ENCODE measurements at regions not wholly inside any gene's neighbourhood (a gene's known extent, or its start where the extent isn't known, plus 50 kb on each side); places are given as distances from the start of the nearest gene placed in this dataset.

- CTCF ChIA-PET: no interaction called here
- no peak overlapping the region for H3K27ac Mint-ChIP-seq
- no peaks in the 10 kb centered on the region for H3K36me3 Mint-ChIP-seq
- no peaks in the 10 kb centered on the region for H3K9me3 Mint-ChIP-seq (ENCODE audit: low read depth)
- H3K4me1 Mint-ChIP-seq: peaks cover 5% of the 10 kb centered on the region
- no peak overlapping the region for H3K4me3 Mint-ChIP-seq
- DNase-seq (no peak), ATAC-seq (no peak)
- H3K27me3 Mint-ChIP-seq: peaks cover 37% of the 10 kb centered on the region
Observed at GRCh38 chr6:22145376-22145775, 151.5 kb downstream of the PRL start.

GRCh38 chr6:22145823-22146677, 150.8 kb downstream of the PRL start:
- H3K4me1 Mint-ChIP-seq: peaks cover 5% of the 10 kb centered on the region
- ATAC-seq (no peak), DNase-seq (no peak)
- no peaks in the 10 kb centered on the region for H3K9me3 Mint-ChIP-seq (ENCODE audit: low read depth)
- CTCF ChIA-PET: interaction anchor here (0.7 kb wide), 1 partner anchor 1108 kb away, joined by 4 read pairs; no protein-coding TSS in a partner anchor
- H3K27me3 Mint-ChIP-seq: peaks cover 37% of the 10 kb centered on the region
- H3K36me3 Mint-ChIP-seq: no peaks in the 10 kb centered on the region
- peak overlapping the region; percentile 13 for H3K4me3 Mint-ChIP-seq
- no peak overlapping the region for H3K27ac Mint-ChIP-seq

GRCh38 chr6:22146678-22146930, 150.2 kb downstream of the PRL start:
- Mint-ChIP-seq H3K27me3 (peaks cover 37% of the 10 kb centered on the region), H3K27ac (no peak overlapping the region), H3K9me3 (ENCODE audit: low read depth) (no peaks in the 10 kb centered on the region), H3K36me3 (no peaks in the 10 kb centered on the region), H3K4me3 (peak overlapping the region; percentile 13), H3K4me1 (peaks cover 5% of the 10 kb centered on the region)
- DNase-seq (no peak), ATAC-seq (no peak)
- CTCF ChIA-PET: interaction anchor here (0.7 kb wide), 1 partner anchor 1107 kb away, joined by 4 read pairs; no protein-coding TSS in a partner anchor

GRCh38 chr6:22146931-22147701, 149.7 kb downstream of the PRL start:
- Mint-ChIP-seq H3K4me1 (peaks cover 5% of the 10 kb centered on the region), H3K27ac (no peak overlapping the region), H3K27me3 (peaks cover 37% of the 10 kb centered on the region), H3K36me3 (no peaks in the 10 kb centered on the region), H3K4me3 (peak overlapping the region; percentile 13), H3K9me3 (ENCODE audit: low read depth) (no peaks in the 10 kb centered on the region)
- DNase-seq (no peak), ATAC-seq (no peak)
- CTCF ChIA-PET: interaction anchor here (0.7 kb wide), 1 partner anchor 1107 kb away, joined by 4 read pairs; no protein-coding TSS in a partner anchor

GRCh38 chr6:22147921-22148776, 148.7 kb downstream of the PRL start:
- Mint-ChIP-seq H3K27me3 (peaks cover 37% of the 10 kb centered on the region), H3K4me3 (no peak overlapping the region), H3K9me3 (ENCODE audit: low read depth) (no peaks in the 10 kb centered on the region), H3K36me3 (no peaks in the 10 kb centered on the region), H3K4me1 (peaks cover 5% of the 10 kb centered on the region), H3K27ac (no peak overlapping the region)
- CTCF ChIA-PET: no interaction called here
- ATAC-seq (no peak), DNase-seq (no peak)

- Mint-ChIP-seq H3K4me1 (peaks cover 5% of the 10 kb centered on the region), H3K36me3 (no peaks in the 10 kb centered on the region), H3K27me3 (peaks cover 37% of the 10 kb centered on the region), H3K9me3 (ENCODE audit: low read depth) (no peaks in the 10 kb centered on the region), H3K4me3 (no peak overlapping the region), H3K27ac (no peak overlapping the region)
- ATAC-seq: no peak
- DNase-seq: no peak
- CTCF ChIA-PET: no interaction called here
Observed at GRCh38 chr6:22149096-22149495, 147.7 kb downstream of the PRL start.

GRCh38 chr6:22149501-22150367, 147.1 kb downstream of the PRL start:
- CTCF ChIA-PET: no interaction called here
- peaks cover 5% of the 10 kb centered on the region for H3K4me1 Mint-ChIP-seq
- no peak for ATAC-seq
- no peaks in the 10 kb centered on the region for H3K36me3 Mint-ChIP-seq
- no peak for DNase-seq
- H3K9me3 Mint-ChIP-seq (ENCODE audit: low read depth): no peaks in the 10 kb centered on the region
- peaks cover 33% of the 10 kb centered on the region for H3K27me3 Mint-ChIP-seq
- H3K27ac Mint-ChIP-seq: no peak overlapping the region
- no peak overlapping the region for H3K4me3 Mint-ChIP-seq

- CTCF ChIA-PET: no interaction called here
- Mint-ChIP-seq H3K4me1 (peaks cover 5% of the 10 kb centered on the region), H3K9me3 (ENCODE audit: low read depth) (no peaks in the 10 kb centered on the region), H3K27ac (no peak overlapping the region), H3K27me3 (peaks cover 31% of the 10 kb centered on the region), H3K4me3 (no peak overlapping the region), H3K36me3 (no peaks in the 10 kb centered on the region)
- ATAC-seq (no peak), DNase-seq (no peak)
Observed at GRCh38 chr6:22150368-22151035, 146.3 kb downstream of the PRL start.

- H3K9me3 Mint-ChIP-seq (ENCODE audit: low read depth): no peaks in the 10 kb centered on the region
- no peak overlapping the region for H3K27ac Mint-ChIP-seq
- no peak overlapping the region for H3K4me3 Mint-ChIP-seq
- no peaks in the 10 kb centered on the region for H3K36me3 Mint-ChIP-seq
- ATAC-seq: no peak
- H3K27me3 Mint-ChIP-seq: peaks cover 19% of the 10 kb centered on the region
- DNase-seq: no peak
- CTCF ChIA-PET: no interaction called here
- peaks cover 2% of the 10 kb centered on the region for H3K4me1 Mint-ChIP-seq
Observed at GRCh38 chr6:22151892-22152291, 144.9 kb downstream of the PRL start.

GRCh38 chr6:22152841-22153240, 144.0 kb downstream of the PRL start:
- Mint-ChIP-seq H3K27ac (no peak overlapping the region), H3K27me3 (peaks cover 10% of the 10 kb centered on the region), H3K4me3 (no peak overlapping the region), H3K9me3 (ENCODE audit: low read depth) (no peaks in the 10 kb centered on the region), H3K36me3 (no peaks in the 10 kb centered on the region), H3K4me1 (no peaks in the 10 kb centered on the region)
- ATAC-seq: no peak
- DNase-seq: no peak
- CTCF ChIA-PET: no interaction called here

- DNase-seq (no peak), ATAC-seq (no peak)
- H3K36me3 Mint-ChIP-seq: no peaks in the 10 kb centered on the region
- H3K4me3 Mint-ChIP-seq: no peak overlapping the region
- H3K27me3 Mint-ChIP-seq: peaks cover 3% of the 10 kb centered on the region
- H3K27ac Mint-ChIP-seq: no peak overlapping the region
- H3K4me1 Mint-ChIP-seq: no peaks in the 10 kb centered on the region
- CTCF ChIA-PET: no interaction called here
- no peaks in the 10 kb centered on the region for H3K9me3 Mint-ChIP-seq (ENCODE audit: low read depth)
Observed at GRCh38 chr6:22153384-22154158, 143.3 kb downstream of the PRL start.

GRCh38 chr6:22155551-22155950, 141.3 kb downstream of the PRL start:
- CTCF ChIA-PET: no interaction called here
- Mint-ChIP-seq H3K4me1 (no peaks in the 10 kb centered on the region), H3K27ac (no peak overlapping the region), H3K36me3 (no peaks in the 10 kb centered on the region), H3K4me3 (no peak overlapping the region), H3K27me3 (no peaks in the 10 kb centered on the region), H3K9me3 (ENCODE audit: low read depth) (no peaks in the 10 kb centered on the region)
- ATAC-seq (no peak), DNase-seq (no peak)

Data from activated CD8-positive, alpha-beta memory T cell treated with anti-CD3 and anti-CD28 coated beads, Interleukin-2, amount 10 ng/mL, durations not matched to agents 7 days and 5 days (primary cell).